Hematopoietic multipotent progenitor cell treated with erythropoietin and hydrocortisone succinate and interleukin-3 and kit ligand, for 4 days (in vitro differentiated cells): ENCODE measurements at regions not wholly inside any gene's neighbourhood (a gene's known extent, or its start where the extent isn't known, plus 50 kb on each side); places are given as distances from the start of the nearest gene placed in this dataset.
"Not testable (repeated sequence)": the region's sequence is repeated elsewhere in the genome, so short reads cannot be mapped to it uniquely, and the experiment has no call there.

Experiments used
- DNase-seq: peaks from one replicate; pipeline ENCODE4 v3.0.0-alpha.2; 2015

GRCh38 chr4:189734648-189735267 is 205.9 kb upstream of the FRG1 start:
- not testable (repeated sequence) for DNase-seq

- DNase-seq: not testable (repeated sequence)
These were observed 204.0 kb upstream of the FRG1 start for GRCh38 chr4:189736656-189737055.

GRCh38 chr4:189740118-189740517 is 200.6 kb upstream of the FRG1 start:
- not testable (repeated sequence) for DNase-seq

- no peak for DNase-seq
These were observed 199.8 kb upstream of the FRG1 start for GRCh38 chr4:189740873-189741272.

GRCh38 chr4:189753092-189753491 is 187.6 kb upstream of the FRG1 start:
- DNase-seq: not testable (repeated sequence)

GRCh38 chr4:189763583-189763982 is 177.1 kb upstream of the FRG1 start:
- no peak for DNase-seq

GRCh38 chr4:189765301-189765700 is 175.4 kb upstream of the FRG1 start:
- no peak for DNase-seq

GRCh38 chr4:189765736-189766135 is 174.9 kb upstream of the FRG1 start:
- DNase-seq: no peak

GRCh38 chr4:189767941-189768340 is 172.7 kb upstream of the FRG1 start:
- no peak for DNase-seq

GRCh38 chr4:189769131-189769530 is 171.5 kb upstream of the FRG1 start:
- DNase-seq: no peak

- DNase-seq: no peak
These were observed 168.8 kb upstream of the FRG1 start for GRCh38 chr4:189771696-189772361.

GRCh38 chr4:189773909-189774308 is 166.8 kb upstream of the FRG1 start:
- DNase-seq: peak; percentile 24

GRCh38 chr4:189779281-189779980 is 161.2 kb upstream of the FRG1 start:
- DNase-seq: no peak

GRCh38 chr4:189780391-189780790 is 160.3 kb upstream of the FRG1 start:
- DNase-seq: no peak

- no peak for DNase-seq
These were observed 156.0 kb upstream of the FRG1 start for GRCh38 chr4:189784651-189785050.

GRCh38 chr4:189785257-189785656 is 155.4 kb upstream of the FRG1 start:
- DNase-seq: peak; percentile 6

GRCh38 chr4:189786447-189786846 is 154.2 kb upstream of the FRG1 start:
- DNase-seq: no peak

GRCh38 chr4:189787216-189788031 is 153.2 kb upstream of the FRG1 start:
- no peak for DNase-seq

GRCh38 chr4:189792924-189793618 is 147.6 kb upstream of the FRG1 start:
- DNase-seq: peak; percentile 86

- DNase-seq: no peak
These were observed 140.1 kb upstream of the FRG1 start for GRCh38 chr4:189800545-189801088.

- DNase-seq: peak; percentile 23
These were observed 137.8 kb upstream of the FRG1 start for GRCh38 chr4:189802884-189803283.

GRCh38 chr4:189804894-189805293 is 135.8 kb upstream of the FRG1 start:
- DNase-seq: peak; percentile 46
